HG02885 (cell line): ENCODE measurements at regions not wholly inside any gene's neighbourhood (a gene's known extent, or its start where the extent isn't known, plus 50 kb on each side); places are given as distances from the start of the nearest gene placed in this dataset.
A peak's percentile ranks its signal among the peaks of the same experiment; 100 is the strongest.
"Not testable (repeated sequence)": the region's sequence is repeated elsewhere in the genome, so short reads cannot be mapped to it uniquely, and the experiment has no call there.

ENCODE experiments used
- ATAC-seq: cut with Tn5 transposase; IDR thresholded peaks from one replicate; pipeline ENCODE4 v1.9.1; 2021; ENCODE audit warnings: mild to moderate bottlenecking; ENCODE audit not compliant: unreplicated experiment, poor library complexity

- no peak for ATAC-seq
Measured at GRCh38 chr7:142511801-142512200, 237.5 kb upstream of the PRSS1 start.

- ATAC-seq: no peak
Measured at GRCh38 chr7:142511374-142511773, 237.9 kb upstream of the PRSS1 start.

- ATAC-seq: not testable (repeated sequence)
Measured at GRCh38 chr7:142509235-142509634, 240.0 kb upstream of the PRSS1 start.

GRCh38 chr7:142508251-142508650 lies 241.0 kb upstream of the PRSS1 start:
- ATAC-seq: no peak

- no peak for ATAC-seq
Measured at GRCh38 chr7:142507799-142508198, 241.5 kb upstream of the PRSS1 start.

- ATAC-seq: not testable (repeated sequence)
Measured at GRCh38 chr7:142507066-142507465, 242.2 kb upstream of the PRSS1 start.

- no peak for ATAC-seq
Measured at GRCh38 chr7:142506601-142507000, 242.7 kb upstream of the PRSS1 start.

GRCh38 chr7:142503949-142504348 lies 245.3 kb upstream of the PRSS1 start:
- not testable (repeated sequence) for ATAC-seq

GRCh38 chr7:142503036-142503435 lies 245.2 kb upstream of the PRSS58 start:
- no peak for ATAC-seq

GRCh38 chr7:142501434-142501833 lies 243.6 kb upstream of the PRSS58 start:
- no peak for ATAC-seq

GRCh38 chr7:142500366-142500765 lies 242.5 kb upstream of the PRSS58 start:
- no peak for ATAC-seq

GRCh38 chr7:142499635-142500034 lies 241.8 kb upstream of the PRSS58 start:
- ATAC-seq: no peak

GRCh38 chr7:142498364-142498763 lies 240.5 kb upstream of the PRSS58 start:
- ATAC-seq: no peak

- ATAC-seq: peak; percentile 74
Measured at GRCh38 chr7:142496545-142496991, 238.7 kb upstream of the PRSS58 start.

- not testable (repeated sequence) for ATAC-seq
Measured at GRCh38 chr7:142495879-142496278, 238.0 kb upstream of the PRSS58 start.

- ATAC-seq: not testable (repeated sequence)
Measured at GRCh38 chr7:142495301-142495700, 237.4 kb upstream of the PRSS58 start.

GRCh38 chr7:142494021-142494420 lies 236.2 kb upstream of the PRSS58 start:
- no peak for ATAC-seq

- ATAC-seq: no peak
Measured at GRCh38 chr7:142488842-142489241, 231.0 kb upstream of the PRSS58 start.

GRCh38 chr7:142488036-142488633 lies 230.3 kb upstream of the PRSS58 start:
- ATAC-seq: no peak

- ATAC-seq: peak; percentile 49
Measured at GRCh38 chr7:142487565-142487964, 229.7 kb upstream of the PRSS58 start.

GRCh38 chr7:142487124-142487523 lies 229.3 kb upstream of the PRSS58 start:
- no peak for ATAC-seq

- ATAC-seq: no peak
Measured at GRCh38 chr7:142485617-142486226, 227.9 kb upstream of the PRSS58 start.
